OCI-LY3 (cell line): ENCODE measurements at regions not wholly inside any gene's neighbourhood (a gene's known extent, or its start where the extent isn't known, plus 50 kb on each side); places are given as distances from the start of the nearest gene placed in this dataset.

Experiments used
- CTCF ChIP-seq: fragments of 200-600, 300-600 bp; sonication (generic); IDR thresholded peaks from 2 replicates; pipeline ENCODE4 v1.5.1; 2014; ENCODE audit warnings: antibody characterized with exemption, low read length, low read depth
- EZH2phosphoT487 ChIP-seq: fragments of 200-600 bp; shearing (Covaris generic); IDR thresholded peaks from 2 replicates; pipeline ENCODE4 v1.6.1; 2018; ENCODE audit warnings: antibody characterized with exemption, mixed run types, low read depth

GRCh38 chr16:79349803-79350202 lies 250.7 kb downstream of the MAF start:
- no peak for TF ChIP-seq CTCF
- no peak for TF ChIP-seq EZH2phosphoT487
